ENCODE measurements at regions not wholly inside any gene's neighbourhood (a gene's known extent, or its start where the extent isn't known, plus 50 kb on each side); places are given as distances from the start of the nearest gene placed in this dataset.

GRCh38 chr1:61618755-61619154 lies 106.2 kb downstream of the TM2D1 start:
- CTCF ChIA-PET: no interaction called here
- Histone ChIP-seq H3K9me3 (ENCODE audit: low read depth, low read length, poor library complexity, severe bottlenecking) (no peaks in the 10 kb centered on the region), H3K4me1 (ENCODE audit: insufficient read depth, low read length, poor library complexity, severe bottlenecking) (no peaks in the 10 kb centered on the region), H3K27me3 (replicated peaks; ENCODE audit: insufficient read depth, low read depth, low read length, poor library complexity) (no peaks in the 10 kb centered on the region), H3K4me3 (ENCODE audit: low read depth, low read length, poor library complexity, severe bottlenecking) (no peak overlapping the region), H3K36me3 (ENCODE audit: insufficient read depth, low read length, poor library complexity, severe bottlenecking) (no peaks in the 10 kb centered on the region), H3K27ac (ENCODE audit: low read depth, low read length, poor library complexity, severe bottlenecking) (no peak overlapping the region)
- TF ChIP-seq CTCF (conservative IDR thresholded peaks at IDR 0.05; ENCODE audit: low read depth, low read length) (no peak), EZH2 (IDR thresholded peaks at IDR 0.05; ENCODE audit: borderline replicate concordance, low read depth, low read length, poor library complexity, severe bottlenecking) (no peak)
- no peak for DNase-seq (ENCODE audit: low spot score)
- no TSS peak for BruUV-seq (replicated peaks)
- POLR2A ChIA-PET (ENCODE audit: low non-redundant PET): no interaction called here
- intact Hi-C loops (cut with micrococcal nuclease; ENCODE audit: unreplicated experiment): no loop called here

- ChIA-PET CTCF (no interaction called here), POLR2A (ENCODE audit: low non-redundant PET) (no interaction called here)
- no peaks in the 10 kb centered on the region for H3K9me3 ChIP-seq (ENCODE audit: low read depth, low read length, poor library complexity, severe bottlenecking)
- no peaks in the 10 kb centered on the region for H3K4me1 ChIP-seq (ENCODE audit: insufficient read depth, low read length, poor library complexity, severe bottlenecking)
- no peak overlapping the region for H3K27ac ChIP-seq (ENCODE audit: low read depth, low read length, poor library complexity, severe bottlenecking)
- intact Hi-C loops (cut with micrococcal nuclease; ENCODE audit: unreplicated experiment): no loop called here
- no peaks in the 10 kb centered on the region for H3K27me3 ChIP-seq (replicated peaks; ENCODE audit: insufficient read depth, low read depth, low read length, poor library complexity)
- no peak for TF ChIP-seq EZH2 (IDR thresholded peaks at IDR 0.05; ENCODE audit: borderline replicate concordance, low read depth, low read length, poor library complexity, severe bottlenecking)
- no peak for TF ChIP-seq CTCF (conservative IDR thresholded peaks at IDR 0.05; ENCODE audit: low read depth, low read length)
- H3K36me3 ChIP-seq (ENCODE audit: insufficient read depth, low read length, poor library complexity, severe bottlenecking): no peaks in the 10 kb centered on the region
- DNase-seq (ENCODE audit: low spot score): no peak
- no TSS peak for BruUV-seq (replicated peaks)
- no peak overlapping the region for H3K4me3 ChIP-seq (ENCODE audit: low read depth, low read length, poor library complexity, severe bottlenecking)
Measured at GRCh38 chr1:61618193-61618592, 106.7 kb downstream of the TM2D1 start.

GRCh38 chr1:61616830-61617229 lies 108.1 kb downstream of the TM2D1 start:
- ChIA-PET POLR2A (ENCODE audit: low non-redundant PET) (no interaction called here), CTCF (no interaction called here)
- no peak for DNase-seq (ENCODE audit: low spot score)
- Histone ChIP-seq H3K36me3 (ENCODE audit: insufficient read depth, low read length, poor library complexity, severe bottlenecking) (no peaks in the 10 kb centered on the region), H3K27me3 (replicated peaks; ENCODE audit: insufficient read depth, low read depth, low read length, poor library complexity) (no peaks in the 10 kb centered on the region), H3K9me3 (ENCODE audit: low read depth, low read length, poor library complexity, severe bottlenecking) (no peaks in the 10 kb centered on the region), H3K27ac (ENCODE audit: low read depth, low read length, poor library complexity, severe bottlenecking) (no peak overlapping the region), H3K4me3 (ENCODE audit: low read depth, low read length, poor library complexity, severe bottlenecking) (no peak overlapping the region), H3K4me1 (ENCODE audit: insufficient read depth, low read length, poor library complexity, severe bottlenecking) (no peaks in the 10 kb centered on the region)
- intact Hi-C loops (cut with micrococcal nuclease; ENCODE audit: unreplicated experiment): no loop called here
- no TSS peak for BruUV-seq (replicated peaks)
- TF ChIP-seq CTCF (conservative IDR thresholded peaks at IDR 0.05; ENCODE audit: low read depth, low read length) (no peak), EZH2 (IDR thresholded peaks at IDR 0.05; ENCODE audit: borderline replicate concordance, low read depth, low read length, poor library complexity, severe bottlenecking) (no peak)

Measured in A673 (cell line).